ENCODE measurements at regions not wholly inside any gene's neighbourhood (a gene's known extent, or its start where the extent isn't known, plus 50 kb on each side); places are given as distances from the start of the nearest gene placed in this dataset.

- no peak overlapping the region for H2BK120ac ChIP-seq (ENCODE audit: low read depth, low read length)
- no CpG with 5 or more reads among the region's 2 CpGs for WGBS
Measured at GRCh38 chr7:53877688-53878087, 664.5 kb upstream of the VSTM2A start.

GRCh38 chr7:53900856-53901528 is 641.2 kb upstream of the VSTM2A start:
- Histone ChIP-seq H3K4ac (ENCODE audit: low read depth in 1 of 2, low read length in 2 of 2) (no peak overlapping the region), H3K4me3 (ENCODE audit: insufficient read depth in 1 of 2, low read depth in 1 of 2, low read length in 2 of 2) (no peak overlapping the region), H4K91ac (ENCODE audit: low read length) (no peak overlapping the region), H3K27ac (ENCODE audit: low read length, poor library complexity, severe bottlenecking) (no peak overlapping the region), H2AK5ac (ENCODE audit: low read length, severe bottlenecking) (no peak overlapping the region), H2BK12ac (ENCODE audit: low read length in 2 of 2) (no peak overlapping the region), H2AFZ (ENCODE audit: low read depth, low read length) (no peak overlapping the region), H3K4me1 (ENCODE audit: control insufficient read depth, insufficient read depth, low read depth, low read length) (no peaks in the 10 kb centered on the region), H3K18ac (ENCODE audit: low read depth in 1 of 2, low read length in 2 of 2) (no peak overlapping the region), H3K79me1 (replicated peaks; ENCODE audit: low read length, poor library complexity, severe bottlenecking) (no peaks in the 10 kb centered on the region), H2BK120ac (ENCODE audit: low read depth, low read length) (no peak overlapping the region), H4K8ac (ENCODE audit: low read length) (no peak overlapping the region), H3K4me2 (ENCODE audit: low read length, poor library complexity, severe bottlenecking) (no peak overlapping the region), H3K23ac (ENCODE audit: low read length in 2 of 2) (no peak overlapping the region), H2BK15ac (ENCODE audit: low read depth, poor library complexity, severe bottlenecking) (no peak overlapping the region), H2BK5ac (ENCODE audit: low read depth, low read length, poor library complexity, severe bottlenecking) (no peak overlapping the region), H3K9me3 (ENCODE audit: control insufficient read depth, low read length) (peaks cover 11% of the 10 kb centered on the region), H3K9ac (ENCODE audit: low read length) (no peak overlapping the region), H3K27me3 (ENCODE audit: control insufficient read depth in 1 of 2, insufficient read depth in 1 of 2, low read length in 2 of 2) (no peaks in the 10 kb centered on the region), H3K36me3 (ENCODE audit: control insufficient read depth in 1 of 2, insufficient read depth in 2 of 2, low read depth in 1 of 2, low read length in 2 of 2) (no peaks in the 10 kb centered on the region), H3K14ac (ENCODE audit: low read length in 2 of 2) (no peak overlapping the region)
- DNase-seq, result no peak
- 88% methylated on average over 3 of the region's 9 CpGs for WGBS

More at GRCh38 chr7:53877688-53878087, 664.5 kb upstream of the VSTM2A start:
- Histone ChIP-seq H3K79me1 (replicated peaks; ENCODE audit: low read length, poor library complexity, severe bottlenecking) (no peaks in the 10 kb centered on the region), H3K9me3 (ENCODE audit: control insufficient read depth, low read length) (peaks cover 15% of the 10 kb centered on the region), H4K91ac (ENCODE audit: low read length) (no peak overlapping the region), H4K8ac (ENCODE audit: low read length) (no peak overlapping the region), H3K4me1 (ENCODE audit: control insufficient read depth, insufficient read depth, low read depth, low read length) (no peaks in the 10 kb centered on the region), H3K9ac (ENCODE audit: low read length) (no peak overlapping the region), H2BK15ac (ENCODE audit: low read depth, poor library complexity, severe bottlenecking) (no peak overlapping the region), H2BK5ac (ENCODE audit: low read depth, low read length, poor library complexity, severe bottlenecking) (no peak overlapping the region), H3K18ac (ENCODE audit: low read depth in 1 of 2, low read length in 2 of 2) (no peak overlapping the region), H3K4ac (ENCODE audit: low read depth in 1 of 2, low read length in 2 of 2) (no peak overlapping the region), H3K27me3 (ENCODE audit: control insufficient read depth in 1 of 2, insufficient read depth in 1 of 2, low read length in 2 of 2) (no peaks in the 10 kb centered on the region), H3K4me2 (ENCODE audit: low read length, poor library complexity, severe bottlenecking) (no peak overlapping the region), H3K14ac (ENCODE audit: low read length in 2 of 2) (no peak overlapping the region), H3K23ac (ENCODE audit: low read length in 2 of 2) (no peak overlapping the region), H3K36me3 (ENCODE audit: control insufficient read depth in 1 of 2, insufficient read depth in 2 of 2, low read depth in 1 of 2, low read length in 2 of 2) (no peaks in the 10 kb centered on the region), H2AK5ac (ENCODE audit: low read length, severe bottlenecking) (no peak overlapping the region), H3K4me3 (ENCODE audit: insufficient read depth in 1 of 2, low read depth in 1 of 2, low read length in 2 of 2) (no peak overlapping the region), H3K27ac (ENCODE audit: low read length, poor library complexity, severe bottlenecking) (no peak overlapping the region), H2BK12ac (ENCODE audit: low read length in 2 of 2) (no peak overlapping the region), H2AFZ (ENCODE audit: low read depth, low read length) (no peak overlapping the region)
- no peak for DNase-seq

- Histone ChIP-seq H3K23ac (ENCODE audit: low read length in 2 of 2) (no peak overlapping the region), H2BK12ac (ENCODE audit: low read length in 2 of 2) (no peak overlapping the region), H2BK120ac (ENCODE audit: low read depth, low read length) (no peak overlapping the region), H4K91ac (ENCODE audit: low read length) (no peak overlapping the region), H3K4me3 (ENCODE audit: insufficient read depth in 1 of 2, low read depth in 1 of 2, low read length in 2 of 2) (no peak overlapping the region), H2BK5ac (ENCODE audit: low read depth, low read length, poor library complexity, severe bottlenecking) (no peak overlapping the region), H3K9ac (ENCODE audit: low read length) (no peak overlapping the region), H2AFZ (ENCODE audit: low read depth, low read length) (no peak overlapping the region), H3K79me1 (replicated peaks; ENCODE audit: low read length, poor library complexity, severe bottlenecking) (no peaks in the 10 kb centered on the region), H3K18ac (ENCODE audit: low read depth in 1 of 2, low read length in 2 of 2) (no peak overlapping the region), H3K4ac (ENCODE audit: low read depth in 1 of 2, low read length in 2 of 2) (no peak overlapping the region), H3K4me1 (ENCODE audit: control insufficient read depth, insufficient read depth, low read depth, low read length) (no peaks in the 10 kb centered on the region), H3K14ac (ENCODE audit: low read length in 2 of 2) (no peak overlapping the region), H3K27ac (ENCODE audit: low read length, poor library complexity, severe bottlenecking) (no peak overlapping the region), H4K8ac (ENCODE audit: low read length) (no peak overlapping the region), H3K36me3 (ENCODE audit: control insufficient read depth in 1 of 2, insufficient read depth in 2 of 2, low read depth in 1 of 2, low read length in 2 of 2) (no peaks in the 10 kb centered on the region), H2BK15ac (ENCODE audit: low read depth, poor library complexity, severe bottlenecking) (no peak overlapping the region), H3K27me3 (ENCODE audit: control insufficient read depth in 1 of 2, insufficient read depth in 1 of 2, low read length in 2 of 2) (no peaks in the 10 kb centered on the region), H3K9me3 (ENCODE audit: control insufficient read depth, low read length) (peaks cover 3% of the 10 kb centered on the region), H3K4me2 (ENCODE audit: low read length, poor library complexity, severe bottlenecking) (no peak overlapping the region), H2AK5ac (ENCODE audit: low read length, severe bottlenecking) (no peak overlapping the region)
- no peak for DNase-seq
- 39% methylated on average over 3 of the region's 3 CpGs for WGBS
Measured at GRCh38 chr7:53904355-53904754, 637.8 kb upstream of the VSTM2A start.

- H3K14ac ChIP-seq (ENCODE audit: low read length in 2 of 2), result no peak overlapping the region
- no peaks in the 10 kb centered on the region for H3K27me3 ChIP-seq (ENCODE audit: control insufficient read depth in 1 of 2, insufficient read depth in 1 of 2, low read length in 2 of 2)
- no peak overlapping the region for H4K8ac ChIP-seq (ENCODE audit: low read length)
- H3K4ac ChIP-seq (ENCODE audit: low read depth in 1 of 2, low read length in 2 of 2), result no peak overlapping the region
- H2BK5ac ChIP-seq (ENCODE audit: low read depth, low read length, poor library complexity, severe bottlenecking), result no peak overlapping the region
- no peaks in the 10 kb centered on the region for H3K4me1 ChIP-seq (ENCODE audit: control insufficient read depth, insufficient read depth, low read depth, low read length)
- H2AFZ ChIP-seq (ENCODE audit: low read depth, low read length), result no peak overlapping the region
- H2BK12ac ChIP-seq (ENCODE audit: low read length in 2 of 2), result no peak overlapping the region
- no peak overlapping the region for H3K4me2 ChIP-seq (ENCODE audit: low read length, poor library complexity, severe bottlenecking)
- H3K36me3 ChIP-seq (ENCODE audit: control insufficient read depth in 1 of 2, insufficient read depth in 2 of 2, low read depth in 1 of 2, low read length in 2 of 2), result no peaks in the 10 kb centered on the region
- H3K9me3 ChIP-seq (ENCODE audit: control insufficient read depth, low read length), result peaks cover 6% of the 10 kb centered on the region
- H3K79me1 ChIP-seq (replicated peaks; ENCODE audit: low read length, poor library complexity, severe bottlenecking), result no peaks in the 10 kb centered on the region
- H3K9ac ChIP-seq (ENCODE audit: low read length), result no peak overlapping the region
- H3K18ac ChIP-seq (ENCODE audit: low read depth in 1 of 2, low read length in 2 of 2), result no peak overlapping the region
- no peak overlapping the region for H3K23ac ChIP-seq (ENCODE audit: low read length in 2 of 2)
- 56% methylated on average over 3 of the region's 5 CpGs for WGBS
- no peak overlapping the region for H3K27ac ChIP-seq (ENCODE audit: low read length, poor library complexity, severe bottlenecking)
- H3K4me3 ChIP-seq (ENCODE audit: insufficient read depth in 1 of 2, low read depth in 1 of 2, low read length in 2 of 2), result no peak overlapping the region
- no peak overlapping the region for H2AK5ac ChIP-seq (ENCODE audit: low read length, severe bottlenecking)
- no peak for DNase-seq
- no peak overlapping the region for H2BK120ac ChIP-seq (ENCODE audit: low read depth, low read length)
- H4K91ac ChIP-seq (ENCODE audit: low read length), result no peak overlapping the region
- H2BK15ac ChIP-seq (ENCODE audit: low read depth, poor library complexity, severe bottlenecking), result no peak overlapping the region
Measured at GRCh38 chr7:53917637-53918036, 624.5 kb upstream of the VSTM2A start.

All from mesenchymal stem cell (in vitro differentiated cells and primary cell).